Esophagus muscularis mucosa (tissue), 4 donors: ENCODE measurements at regions not wholly inside any gene's neighbourhood (a gene's known extent, or its start where the extent isn't known, plus 50 kb on each side); places are given as distances from the start of the nearest gene placed in this dataset.

Experiments
- DNase-seq: peaks from one replicate; pipeline ENCODE4 v3.0.0-alpha.2; 2017; ENCODE audit errors: extremely low spot score
- H3K27ac ChIP-seq, 4 donors: fragments of 200-600 bp; sonication (generic); replicated peaks in 1 of 4; 1 replicate in 3 of 4; 2 replicates in 1 of 4; pipeline ENCODE4 v1.5.1; 2016 to 2019; ENCODE audit warnings: mild to moderate bottlenecking in 1 of 4
- H3K27me3 ChIP-seq, 4 donors: fragments of 200-600 bp; sonication (generic); one replicate each; pipeline versions ENCODE4 v1.5.1 to v1.6.0; 2016 to 2019
- H3K36me3 ChIP-seq, 4 donors: fragments of 200-600 bp; sonication (generic); one replicate each; pipeline ENCODE4 v1.5.1; 2016 to 2019
- H3K4me1 ChIP-seq, 4 donors: fragments of 200-600 bp; sonication (generic); one replicate each; pipeline ENCODE4 v1.5.1; 2016 to 2019
- H3K4me3 ChIP-seq, 4 donors: fragments of 200-600 bp; sonication (generic); 1 replicate in 2 of 4; 2 replicates in 2 of 4; pipeline ENCODE4 v1.5.1; 2016 to 2019; ENCODE audit warnings: mild to moderate bottlenecking in 4 of 4, moderate library complexity in 1 of 4
- H3K9me3 ChIP-seq, 4 donors: fragments of 200-600 bp; sonication (generic); 1 replicate in 3 of 4; 2 replicates in 1 of 4; pipeline ENCODE4 v1.5.1; 2016 to 2019
- EP300 ChIP-seq: sonication (generic); formaldehyde crosslinking; IDR thresholded peaks from one replicate; pipeline ENCODE4 v1.6.1; 2017; ENCODE audit warnings: antibody characterized with exemption
- POLR2A ChIP-seq: fragments of 450-650 bp; IDR thresholded peaks from one replicate; pipeline ENCODE4 v1.6.1; 2017; ENCODE audit warnings: antibody characterized with exemption, moderate library complexity, mild to moderate bottlenecking, low read depth
- POLR2AphosphoS5 ChIP-seq, 2 donors: sonication (generic); formaldehyde crosslinking; IDR thresholded peaks; one replicate each; pipeline ENCODE4 v1.6.1; 2017; ENCODE audit warnings: antibody characterized with exemption in 2 of 2
- WGBS: methylation state at CpG from one replicate; pipeline ENCODE4 v1.1.5; 2018; 5-methylcytosine and 5-hydroxymethylcytosine counted together
- intact Hi-C: fragments of 100-400 bp; cut with DNase I; formaldehyde crosslinking; loops from one replicate; pipeline ENCODE4 v1.15.1; 2023
- TF ChIP-seq, protein P1 (sequence below), 3 experiments: fragments of 200-600 bp in 2 of 3; fragments of 450-650 bp in 1 of 3; sonication (generic) in 2 of 3; IDR thresholded peaks; one replicate each; pipeline ENCODE4 v1.5.1; 2017 to 2019; ENCODE audit warnings: antibody characterized with exemption in 3 of 3, mild to moderate bottlenecking in 2 of 3, moderate library complexity in 1 of 3

GRCh38 chr12:97323154-97323553 is 139.4 kb upstream of the RMST start:
- H3K27me3 ChIP-seq = no peaks in the 10 kb centered on the region
- 82% methylated on average over 4 of the region's 4 CpGs for WGBS
- H3K4me1 ChIP-seq = no peaks in the 10 kb centered on the region
- no peak overlapping the region for H3K27ac ChIP-seq
- no peaks in the 10 kb centered on the region for H3K9me3 ChIP-seq
- H3K4me3 ChIP-seq = no peak overlapping the region
- intact Hi-C loops = no loop called here
- peak; percentile 24 for DNase-seq
- no peaks in the 10 kb centered on the region for H3K36me3 ChIP-seq
- TF ChIP-seq EP300 (no peak), POLR2A (no peak), POLR2AphosphoS5 (IDR thresholded peaks at IDR 0.05) (no peak)
- TF ChIP-seq, protein P1, sequence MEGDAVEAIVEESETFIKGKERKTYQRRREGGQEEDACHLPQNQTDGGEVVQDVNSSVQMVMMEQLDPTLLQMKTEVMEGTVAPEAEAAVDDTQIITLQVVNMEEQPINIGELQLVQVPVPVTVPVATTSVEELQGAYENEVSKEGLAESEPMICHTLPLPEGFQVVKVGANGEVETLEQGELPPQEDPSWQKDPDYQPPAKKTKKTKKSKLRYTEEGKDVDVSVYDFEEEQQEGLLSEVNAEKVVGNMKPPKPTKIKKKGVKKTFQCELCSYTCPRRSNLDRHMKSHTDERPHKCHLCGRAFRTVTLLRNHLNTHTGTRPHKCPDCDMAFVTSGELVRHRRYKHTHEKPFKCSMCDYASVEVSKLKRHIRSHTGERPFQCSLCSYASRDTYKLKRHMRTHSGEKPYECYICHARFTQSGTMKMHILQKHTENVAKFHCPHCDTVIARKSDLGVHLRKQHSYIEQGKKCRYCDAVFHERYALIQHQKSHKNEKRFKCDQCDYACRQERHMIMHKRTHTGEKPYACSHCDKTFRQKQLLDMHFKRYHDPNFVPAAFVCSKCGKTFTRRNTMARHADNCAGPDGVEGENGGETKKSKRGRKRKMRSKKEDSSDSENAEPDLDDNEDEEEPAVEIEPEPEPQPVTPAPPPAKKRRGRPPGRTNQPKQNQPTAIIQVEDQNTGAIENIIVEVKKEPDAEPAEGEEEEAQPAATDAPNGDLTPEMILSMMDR (IDR thresholded peaks at IDR 0.05) = no peak

DNA sequence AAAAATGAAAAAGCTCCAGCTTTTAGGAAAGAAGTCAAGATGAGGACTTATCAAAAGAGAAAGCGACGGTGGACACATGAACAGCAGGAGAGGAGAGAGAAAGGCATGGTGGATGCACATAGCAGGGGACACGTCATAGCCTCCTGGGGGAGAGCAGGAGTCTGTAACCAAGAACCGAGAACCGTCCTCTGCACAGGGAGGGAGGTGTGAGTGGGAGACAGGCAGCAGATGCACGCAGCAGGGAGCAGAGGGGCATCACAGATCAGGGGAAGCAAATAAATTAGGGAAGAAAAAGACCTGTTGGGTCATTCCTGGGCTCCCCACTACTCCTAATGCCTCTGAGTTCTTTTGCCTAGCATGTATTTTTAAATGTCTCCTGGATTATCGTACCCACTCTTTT is 138.1 kb upstream of the RMST start:
- peak; percentile 77 for DNase-seq
- H3K36me3 ChIP-seq = no peaks in the 10 kb centered on the region
- intact Hi-C loops = no loop called here
- H3K27me3 ChIP-seq = no peaks in the 10 kb centered on the region
- TF ChIP-seq, protein P1 (IDR thresholded peaks at IDR 0.05) = no peak
- TF ChIP-seq EP300 (no peak), POLR2AphosphoS5 (IDR thresholded peaks at IDR 0.05) (no peak), POLR2A (no peak)
- no peak overlapping the region for H3K27ac ChIP-seq
- 79% methylated on average over 7 of the region's 7 CpGs for WGBS
- no peaks in the 10 kb centered on the region for H3K4me1 ChIP-seq
- H3K4me3 ChIP-seq = no peak overlapping the region
- H3K9me3 ChIP-seq = no peaks in the 10 kb centered on the region

- no peak for DNase-seq
- Histone ChIP-seq H3K36me3 (no peaks in the 10 kb centered on the region), H3K4me3 (no peak overlapping the region), H3K4me1 (no peaks in the 10 kb centered on the region), H3K27me3 (no peaks in the 10 kb centered on the region), H3K27ac (no peak overlapping the region), H3K9me3 (no peaks in the 10 kb centered on the region)
- intact Hi-C loops = no loop called here
- 63% methylated on average over 4 of the region's 4 CpGs for WGBS
- TF ChIP-seq POLR2AphosphoS5 (IDR thresholded peaks at IDR 0.05) (no peak), EP300 (no peak), POLR2A (no peak)
- TF ChIP-seq, protein P1 (IDR thresholded peaks at IDR 0.05) = no peak
These were observed 127.5 kb upstream of the RMST start for GRCh38 chr12:97335115-97335514.

GRCh38 chr12:97336900-97337751 is 125.5 kb upstream of the RMST start:
- no peak overlapping the region for H3K27ac ChIP-seq
- intact Hi-C loops = no loop called here
- H3K4me1 ChIP-seq = no peaks in the 10 kb centered on the region
- no peaks in the 10 kb centered on the region for H3K27me3 ChIP-seq
- no peaks in the 10 kb centered on the region for H3K36me3 ChIP-seq
- no peaks in the 10 kb centered on the region for H3K9me3 ChIP-seq
- no peak overlapping the region for H3K4me3 ChIP-seq
- DNase-seq = no peak
- WGBS = 84% methylated on average over 7 of the region's 7 CpGs
- TF ChIP-seq POLR2AphosphoS5 (IDR thresholded peaks at IDR 0.05) = no peak
- no peak for TF ChIP-seq POLR2A
- TF ChIP-seq EP300 = no peak
- TF ChIP-seq, protein P1 (IDR thresholded peaks at IDR 0.05) = no peak
